ENCODE measurements at regions not wholly inside any gene's neighbourhood (a gene's known extent, or its start where the extent isn't known, plus 50 kb on each side); places are given as distances from the start of the nearest gene placed in this dataset.

GRCh38 chr2:104090407-104090806, 763.5 kb upstream of the POU3F3 start:
- Histone ChIP-seq H3K27me3 (no peaks in the 10 kb centered on the region), H3K27ac (no peak overlapping the region), H3K9me3 (peaks cover 0 to 5% of the 10 kb centered on the region in 2 donors), H3K36me3 (no peaks in the 10 kb centered on the region), H3K4me1 (no peaks in the 10 kb centered on the region), H3K4me3 (no peak overlapping the region)
- intact Hi-C loops (cut with DNase I) = no loop called here
- no peak for DNase-seq
- TF ChIP-seq, protein P1, sequence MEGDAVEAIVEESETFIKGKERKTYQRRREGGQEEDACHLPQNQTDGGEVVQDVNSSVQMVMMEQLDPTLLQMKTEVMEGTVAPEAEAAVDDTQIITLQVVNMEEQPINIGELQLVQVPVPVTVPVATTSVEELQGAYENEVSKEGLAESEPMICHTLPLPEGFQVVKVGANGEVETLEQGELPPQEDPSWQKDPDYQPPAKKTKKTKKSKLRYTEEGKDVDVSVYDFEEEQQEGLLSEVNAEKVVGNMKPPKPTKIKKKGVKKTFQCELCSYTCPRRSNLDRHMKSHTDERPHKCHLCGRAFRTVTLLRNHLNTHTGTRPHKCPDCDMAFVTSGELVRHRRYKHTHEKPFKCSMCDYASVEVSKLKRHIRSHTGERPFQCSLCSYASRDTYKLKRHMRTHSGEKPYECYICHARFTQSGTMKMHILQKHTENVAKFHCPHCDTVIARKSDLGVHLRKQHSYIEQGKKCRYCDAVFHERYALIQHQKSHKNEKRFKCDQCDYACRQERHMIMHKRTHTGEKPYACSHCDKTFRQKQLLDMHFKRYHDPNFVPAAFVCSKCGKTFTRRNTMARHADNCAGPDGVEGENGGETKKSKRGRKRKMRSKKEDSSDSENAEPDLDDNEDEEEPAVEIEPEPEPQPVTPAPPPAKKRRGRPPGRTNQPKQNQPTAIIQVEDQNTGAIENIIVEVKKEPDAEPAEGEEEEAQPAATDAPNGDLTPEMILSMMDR (IDR thresholded peaks at IDR 0.05) = no peak
- ATAC-seq = no peak

GRCh38 chr2:104091894-104092293, 762.0 kb upstream of the POU3F3 start:
- Histone ChIP-seq H3K9me3 (peaks cover 0 to 5% of the 10 kb centered on the region in 2 donors), H3K4me1 (no peaks in the 10 kb centered on the region), H3K36me3 (no peaks in the 10 kb centered on the region), H3K4me3 (no peak overlapping the region), H3K27ac (no peak overlapping the region), H3K27me3 (no peaks in the 10 kb centered on the region)
- no peak for ATAC-seq
- TF ChIP-seq, protein P1 (IDR thresholded peaks at IDR 0.05) = no peak
- DNase-seq = no peak
- intact Hi-C loops (cut with DNase I) = no loop called here

- ATAC-seq (no peak), DNase-seq (no peak)
- H3K4me3 ChIP-seq = no peak overlapping the region
- intact Hi-C loops (cut with DNase I) = no loop called here
- H3K36me3 ChIP-seq = no peaks in the 10 kb centered on the region
- H3K4me1 ChIP-seq = no peaks in the 10 kb centered on the region
- H3K9me3 ChIP-seq = peaks cover 0 to 5% of the 10 kb centered on the region in 2 donors
- no peaks in the 10 kb centered on the region for H3K27me3 ChIP-seq
- TF ChIP-seq, protein P1 (IDR thresholded peaks at IDR 0.05) = no peak
- H3K27ac ChIP-seq = no peak overlapping the region
Measured at GRCh38 chr2:104092886-104093285, 761.0 kb upstream of the POU3F3 start.

DNA sequence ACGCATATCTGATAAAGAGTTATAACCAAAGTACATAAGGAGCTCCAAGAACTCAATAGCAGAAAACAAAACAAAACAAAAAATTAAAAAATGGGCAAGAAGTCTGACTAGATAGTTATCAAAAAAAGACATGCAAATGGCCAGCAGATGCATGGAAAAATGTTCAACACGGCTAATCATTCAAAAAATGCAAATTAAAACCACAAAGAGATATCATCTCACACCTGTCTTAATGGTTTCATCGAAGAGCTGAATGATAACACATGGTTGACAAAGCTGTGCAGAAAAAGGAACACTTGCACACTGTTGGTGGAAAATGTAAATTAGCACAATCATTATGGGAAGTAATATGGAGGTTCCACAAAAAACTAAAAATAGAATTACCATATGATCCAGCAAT, 751.3 kb upstream of the POU3F3 start:
- intact Hi-C loops (cut with DNase I) = no loop called here
- Histone ChIP-seq H3K27ac (no peak overlapping the region), H3K36me3 (no peaks in the 10 kb centered on the region), H3K9me3 (no peaks in the 10 kb centered on the region), H3K27me3 (no peaks in the 10 kb centered on the region), H3K4me3 (no peak overlapping the region), H3K4me1 (no peaks in the 10 kb centered on the region)
- ATAC-seq = no peak
- TF ChIP-seq, protein P1 (IDR thresholded peaks at IDR 0.05) = no peak
- DNase-seq = no peak

DNA sequence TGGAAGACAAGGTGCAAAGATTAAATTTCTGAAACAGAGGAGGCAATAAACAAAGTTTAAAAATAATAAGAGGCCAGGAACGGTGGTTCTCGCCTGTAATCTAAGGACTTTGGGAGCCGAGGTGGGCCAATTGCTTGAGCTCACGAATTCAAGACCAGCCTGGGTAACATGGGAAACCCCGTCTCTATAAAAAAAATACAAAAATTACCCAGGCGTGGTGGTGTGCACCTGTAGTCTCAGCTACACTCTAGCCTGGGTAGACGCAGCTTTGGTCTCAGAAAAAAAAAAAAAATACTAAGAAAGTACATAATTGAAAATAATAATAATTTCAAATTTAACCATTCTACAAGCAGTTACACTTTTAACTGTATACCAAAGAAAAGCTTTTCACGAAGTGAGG, 744.6 kb upstream of the POU3F3 start:
- H3K27ac ChIP-seq = no peak overlapping the region
- no peaks in the 10 kb centered on the region for H3K4me1 ChIP-seq
- intact Hi-C loops (cut with DNase I) = no loop called here
- no peaks in the 10 kb centered on the region for H3K36me3 ChIP-seq
- DNase-seq = no peak
- no peaks in the 10 kb centered on the region for H3K9me3 ChIP-seq
- no peaks in the 10 kb centered on the region for H3K27me3 ChIP-seq
- H3K4me3 ChIP-seq = no peak overlapping the region
- TF ChIP-seq, protein P1 (IDR thresholded peaks at IDR 0.05) = no peak
- ATAC-seq = no peak

Data from left lung (tissue), 4 donors.